A673 (cell line): ENCODE measurements at regions not wholly inside any gene's neighbourhood (a gene's known extent, or its start where the extent isn't known, plus 50 kb on each side); places are given as distances from the start of the nearest gene placed in this dataset.

Experiments
- CTCF ChIP-seq: fragments of 300-800, 200-600 bp; sonication (generic); conservative IDR thresholded peaks from 2 replicates; pipeline ENCODE4 v1.5.1; 2017; ENCODE audit warnings: low read depth, mild to moderate bottlenecking, antibody characterized with exemption, low read length, moderate library complexity, mixed read lengths
- EZH2 ChIP-seq: fragments of 200-600 bp; sonication (generic); IDR thresholded peaks from 2 replicates; pipeline ENCODE4 v1.6.1; 2017; ENCODE audit warnings: borderline replicate concordance, low read depth, mild to moderate bottlenecking, mixed read lengths, antibody characterized with exemption, low read length; ENCODE audit not compliant: poor library complexity, severe bottlenecking

- TF ChIP-seq CTCF: no peak
- no peak for TF ChIP-seq EZH2
Measured at GRCh38 chr5:93076096-93076495, 504.9 kb downstream of the NR2F1-AS1 start.
